GM18502 (cell line): ENCODE measurements at regions not wholly inside any gene's neighbourhood (a gene's known extent, or its start where the extent isn't known, plus 50 kb on each side); places are given as distances from the start of the nearest gene placed in this dataset.
"Not testable (repeated sequence)": the region's sequence is repeated elsewhere in the genome, so short reads cannot be mapped to it uniquely, and the experiment has no call there.

Experiments
- ATAC-seq: cut with Tn5 transposase; IDR thresholded peaks from one replicate; pipeline ENCODE4 v1.9.1; 2021; ENCODE audit warnings: mild to moderate bottlenecking; ENCODE audit not compliant: unreplicated experiment, poor library complexity

- ATAC-seq, result no peak
These were observed 612.5 kb downstream of the IRS1 start for GRCh38 chr2:226187156-226187555.

- ATAC-seq, result no peak
These were observed 613.9 kb downstream of the IRS1 start for GRCh38 chr2:226185616-226186211.

DNA sequence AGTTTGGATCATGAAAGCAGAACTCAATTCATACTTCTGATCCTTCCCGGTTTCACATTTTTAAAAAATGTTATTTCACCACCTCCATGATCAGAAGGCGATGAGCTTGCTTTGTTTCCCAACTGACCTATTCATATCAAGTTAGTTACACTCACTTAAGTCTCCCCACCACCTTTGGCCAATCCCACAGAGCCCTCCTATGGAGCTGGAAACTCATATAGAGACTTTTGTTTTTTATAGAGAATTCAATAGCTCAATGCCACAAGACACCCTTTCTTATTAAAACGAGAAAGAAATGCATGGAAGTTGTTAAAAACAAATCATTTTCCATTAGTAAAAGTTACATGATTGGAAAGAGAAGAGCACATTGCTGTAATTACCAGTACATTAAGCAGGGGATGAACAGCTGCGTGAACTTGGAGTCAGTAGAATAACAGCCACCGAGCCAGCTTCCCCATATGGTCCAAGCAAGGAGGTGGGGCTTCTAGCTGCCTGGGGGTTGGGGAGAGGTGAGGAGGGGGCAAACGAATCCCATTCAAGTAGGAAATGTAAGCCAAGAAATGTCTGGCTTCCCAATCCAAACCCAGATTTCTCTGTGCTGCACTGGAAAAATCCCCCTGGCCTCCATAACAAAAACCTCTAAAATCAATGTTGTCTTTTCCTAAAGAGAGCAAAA lies 614.5 kb downstream of the IRS1 start:
- ATAC-seq, result no peak

DNA sequence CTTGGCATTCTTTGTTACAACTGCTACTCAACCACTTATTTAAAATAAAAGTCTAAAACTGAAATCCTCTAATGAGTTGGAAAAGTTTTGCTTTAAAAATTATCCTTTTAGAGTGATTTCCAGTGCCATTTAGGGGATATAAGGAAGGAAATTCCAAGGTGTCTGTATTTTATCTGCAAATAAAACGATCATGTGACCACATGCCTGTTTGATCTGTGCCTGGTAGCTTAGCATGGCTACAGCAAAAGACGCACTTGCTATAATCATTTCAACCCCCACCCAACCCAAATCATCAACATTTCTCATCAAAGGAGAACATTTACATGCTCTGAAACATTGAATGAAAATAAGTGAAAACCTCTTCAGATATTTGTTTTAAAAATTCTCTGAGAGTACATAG lies 615.1 kb downstream of the IRS1 start:
- no peak for ATAC-seq

DNA sequence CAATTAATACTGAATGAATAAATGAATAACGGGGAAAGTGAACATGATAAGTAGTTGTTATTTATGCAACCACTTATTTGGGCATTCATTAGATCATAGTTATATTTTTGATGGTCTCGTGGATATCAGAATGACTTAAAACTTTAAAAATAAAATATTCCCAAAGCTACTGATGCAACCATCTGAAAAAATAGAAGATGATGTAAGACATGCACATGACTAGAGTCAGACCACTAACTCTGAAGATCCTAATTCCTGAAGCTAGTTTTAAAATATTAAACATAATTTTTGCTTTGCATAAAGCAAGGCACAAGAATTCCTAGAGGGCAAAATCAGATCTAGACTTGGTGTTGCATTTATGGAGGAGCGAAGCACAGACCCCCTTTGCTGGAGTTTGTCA lies 616.1 kb downstream of the IRS1 start:
- no peak for ATAC-seq

- ATAC-seq, result no peak
These were observed 616.6 kb downstream of the IRS1 start for GRCh38 chr2:226183033-226183432.

DNA sequence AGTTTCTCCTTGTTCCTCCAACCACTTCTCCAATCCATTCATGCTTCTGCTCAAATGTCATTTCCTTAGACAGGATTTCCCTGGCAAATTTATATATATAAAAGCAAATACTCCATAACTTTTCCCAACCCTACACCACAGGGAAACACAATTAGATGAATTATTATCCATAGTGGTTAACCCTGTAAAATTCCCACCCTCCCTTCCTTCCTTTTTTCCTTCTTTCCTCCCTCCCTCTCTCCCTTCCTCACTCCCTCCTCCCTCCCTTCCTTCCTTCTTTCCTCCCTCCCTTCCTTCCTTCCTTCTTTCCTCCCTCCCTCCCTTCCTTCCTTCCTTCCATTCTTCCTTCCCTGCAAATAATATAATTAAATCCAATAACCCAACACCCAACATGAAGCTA lies 617.7 kb downstream of the IRS1 start:
- ATAC-seq, result no peak

DNA sequence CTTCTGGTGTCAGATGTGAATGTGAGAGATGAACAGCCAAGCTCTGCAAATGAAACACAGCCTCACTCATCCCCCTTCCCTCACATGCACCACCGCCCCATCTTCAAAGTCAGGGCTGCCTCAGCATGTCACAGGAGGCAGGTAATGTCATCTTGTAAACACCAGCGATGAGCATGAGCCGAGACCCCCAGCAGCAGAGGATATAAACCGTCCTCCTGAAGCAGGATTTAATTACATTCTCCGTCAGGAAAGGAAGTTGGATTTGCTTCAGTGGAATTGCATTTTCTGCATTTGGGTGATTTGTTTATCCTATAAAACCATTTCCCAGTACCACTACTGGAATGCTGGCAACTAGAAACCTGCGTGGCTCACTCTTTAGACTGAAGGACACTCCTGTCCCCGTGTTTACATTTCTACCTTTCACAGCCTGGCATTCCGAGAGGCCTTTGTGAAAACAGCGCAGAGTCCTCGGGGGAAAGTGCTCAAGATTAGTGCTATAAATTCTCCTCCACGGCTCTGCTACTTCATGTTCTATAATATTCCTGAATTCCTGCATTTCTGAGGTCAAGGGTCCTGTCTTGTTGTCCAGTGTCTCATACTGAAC lies 619.2 kb downstream of the IRS1 start:
- no peak for ATAC-seq

- ATAC-seq, result no peak
These were observed 620.6 kb downstream of the IRS1 start for GRCh38 chr2:226179010-226179409.

DNA sequence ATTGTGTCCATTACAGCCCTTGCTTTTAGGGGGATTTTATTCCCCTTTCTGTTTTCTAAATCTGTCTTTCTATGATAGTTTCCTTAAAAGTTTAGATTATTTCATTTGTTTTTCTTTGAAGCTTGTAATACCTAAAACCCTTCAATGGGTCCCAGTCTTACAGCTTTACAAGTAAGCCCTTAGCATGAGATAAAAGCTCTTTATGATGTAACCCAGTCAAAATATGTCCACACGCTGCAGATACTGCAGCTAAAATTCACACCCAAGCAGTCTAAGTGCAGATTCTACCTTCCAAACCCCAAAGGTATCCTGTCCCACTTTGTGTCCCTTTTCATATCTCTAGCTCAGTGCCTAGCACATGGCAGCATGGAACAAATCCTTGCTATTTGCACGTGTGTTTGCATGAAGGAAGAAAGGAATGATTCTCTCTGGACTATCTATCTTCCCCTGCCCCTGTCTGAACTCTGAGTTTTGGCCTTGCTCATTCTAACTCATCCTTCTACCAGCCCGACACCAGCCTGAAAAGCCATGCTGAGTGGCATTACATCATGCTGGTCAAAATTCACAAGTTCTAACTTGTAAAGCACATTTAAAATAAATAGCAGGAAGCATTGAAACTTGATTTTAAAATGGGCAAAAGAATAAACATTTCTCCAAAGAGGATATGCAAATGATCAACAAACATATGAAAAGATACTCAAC lies 623.2 kb downstream of the IRS1 start:
- no peak for ATAC-seq

- ATAC-seq, result no peak
These were observed 625.2 kb downstream of the IRS1 start for GRCh38 chr2:226174390-226174789.

DNA sequence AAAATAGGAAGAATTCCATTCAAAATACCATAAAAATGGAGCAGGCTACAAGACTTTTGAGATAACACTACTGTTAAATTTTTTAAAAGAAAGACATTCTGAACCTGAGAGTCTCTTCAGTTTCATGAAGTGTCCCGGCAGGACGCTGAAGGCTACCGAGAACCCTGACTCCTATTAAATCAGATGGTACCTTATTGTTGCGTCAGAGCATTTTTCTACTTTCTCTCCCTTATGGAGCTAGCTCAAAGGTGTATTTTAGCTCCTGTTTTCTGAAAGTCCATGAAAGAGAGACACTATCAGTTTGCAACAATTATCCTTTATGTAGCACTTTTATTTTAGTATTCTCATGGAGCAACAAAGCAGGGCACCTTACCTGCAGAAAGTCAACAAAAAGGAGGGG lies 626.7 kb downstream of the IRS1 start:
- no peak for ATAC-seq

- no peak for ATAC-seq
These were observed 627.3 kb downstream of the IRS1 start for GRCh38 chr2:226172309-226172708.

DNA sequence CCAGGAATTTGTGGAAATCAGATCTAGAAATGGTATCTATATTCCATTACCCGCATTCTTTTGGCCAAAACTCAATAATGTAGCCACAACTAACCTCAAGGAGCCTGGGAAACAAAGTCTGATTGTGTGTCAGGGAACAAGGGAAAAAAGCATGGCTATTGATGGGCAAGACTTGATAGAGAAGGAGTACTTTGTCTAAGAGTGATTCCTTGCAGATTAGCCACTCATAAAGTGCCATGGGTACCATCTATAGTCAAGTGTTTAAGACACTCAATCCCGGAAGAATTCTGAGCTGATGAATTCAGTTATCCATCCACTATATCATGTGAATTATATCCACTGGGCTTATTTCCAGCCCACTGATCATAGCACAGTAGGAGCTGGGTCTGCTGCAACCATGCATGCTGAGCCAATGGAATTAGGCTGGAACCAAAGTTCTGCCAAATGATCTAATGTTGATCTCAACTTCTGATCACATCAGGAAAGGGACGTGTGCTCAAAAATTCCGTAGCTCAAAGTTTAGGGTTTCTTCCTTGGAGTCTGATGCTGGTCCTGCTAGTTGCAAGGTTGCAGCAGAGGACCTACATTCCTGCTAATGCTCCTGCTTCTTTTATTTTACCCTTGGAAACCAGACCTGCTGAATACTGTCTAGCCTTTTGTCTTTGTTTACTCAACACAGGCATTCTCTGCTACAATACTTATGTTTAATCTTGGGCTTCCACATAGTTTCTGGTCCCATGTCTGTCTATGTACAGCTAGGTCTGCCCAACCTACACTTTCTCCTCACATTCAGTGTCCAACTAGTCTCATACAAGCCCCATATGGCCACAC lies 629.7 kb downstream of the IRS1 start:
- ATAC-seq, result no peak

GRCh38 chr2:226168496-226169160 lies 631.0 kb downstream of the IRS1 start:
- no peak for ATAC-seq

DNA sequence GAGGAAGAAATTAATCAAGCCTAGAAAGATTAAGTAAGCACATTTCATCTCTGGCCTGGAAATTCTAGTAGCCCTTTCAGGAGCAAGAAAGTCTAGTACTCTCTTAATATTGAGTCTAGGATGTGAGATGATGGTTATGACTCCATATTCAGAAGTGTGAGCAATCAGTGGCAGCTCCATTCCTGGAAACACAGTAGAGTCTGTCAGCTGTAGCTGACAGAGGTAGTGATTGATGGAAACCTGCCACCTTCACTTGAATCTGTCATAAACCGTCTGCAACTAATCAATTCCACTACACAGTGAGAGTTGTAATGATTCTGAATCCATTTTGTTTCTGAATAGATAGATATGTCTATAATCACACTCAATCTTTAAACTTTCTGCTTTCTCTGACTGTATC lies 635.1 kb downstream of the IRS1 start:
- no peak for ATAC-seq

GRCh38 chr2:226160617-226161016 lies 639.0 kb downstream of the IRS1 start:
- ATAC-seq, result not testable (repeated sequence)

- ATAC-seq, result no peak
These were observed 639.6 kb downstream of the IRS1 start for GRCh38 chr2:226159875-226160479.

GRCh38 chr2:226158940-226159339 lies 640.7 kb downstream of the IRS1 start:
- ATAC-seq, result no peak

- ATAC-seq, result no peak
These were observed 641.4 kb downstream of the IRS1 start for GRCh38 chr2:226158229-226158628.
